HG03521 (cell line): ENCODE measurements at regions not wholly inside any gene's neighbourhood (a gene's known extent, or its start where the extent isn't known, plus 50 kb on each side); places are given as distances from the start of the nearest gene placed in this dataset.

Source experiments
- ATAC-seq: cut with Tn5 transposase; IDR thresholded peaks from one replicate; pipeline ENCODE4 v1.9.1; 2021; ENCODE audit warnings: mild to moderate bottlenecking, moderate library complexity; ENCODE audit not compliant: unreplicated experiment

DNA sequence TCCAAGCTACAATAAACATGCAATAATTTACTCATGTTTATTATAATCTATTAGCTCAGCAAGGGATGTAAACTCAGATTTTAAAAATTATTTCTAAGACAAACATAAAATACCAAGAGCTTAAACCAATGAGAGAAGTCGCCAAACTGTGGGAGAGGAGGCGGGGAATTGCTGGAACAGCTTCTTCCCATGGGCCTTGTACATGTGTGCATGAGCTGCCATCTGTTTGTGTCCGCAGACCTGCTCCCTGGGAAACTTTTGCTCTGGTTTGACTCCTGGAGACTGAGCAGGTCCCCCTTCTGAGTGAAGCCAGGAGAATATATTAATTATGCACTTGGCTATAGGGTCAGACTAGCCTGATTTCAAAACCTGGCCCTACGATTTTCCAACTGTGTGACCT lies 655.9 kb upstream of the SOX11 start:
- no peak for ATAC-seq

DNA sequence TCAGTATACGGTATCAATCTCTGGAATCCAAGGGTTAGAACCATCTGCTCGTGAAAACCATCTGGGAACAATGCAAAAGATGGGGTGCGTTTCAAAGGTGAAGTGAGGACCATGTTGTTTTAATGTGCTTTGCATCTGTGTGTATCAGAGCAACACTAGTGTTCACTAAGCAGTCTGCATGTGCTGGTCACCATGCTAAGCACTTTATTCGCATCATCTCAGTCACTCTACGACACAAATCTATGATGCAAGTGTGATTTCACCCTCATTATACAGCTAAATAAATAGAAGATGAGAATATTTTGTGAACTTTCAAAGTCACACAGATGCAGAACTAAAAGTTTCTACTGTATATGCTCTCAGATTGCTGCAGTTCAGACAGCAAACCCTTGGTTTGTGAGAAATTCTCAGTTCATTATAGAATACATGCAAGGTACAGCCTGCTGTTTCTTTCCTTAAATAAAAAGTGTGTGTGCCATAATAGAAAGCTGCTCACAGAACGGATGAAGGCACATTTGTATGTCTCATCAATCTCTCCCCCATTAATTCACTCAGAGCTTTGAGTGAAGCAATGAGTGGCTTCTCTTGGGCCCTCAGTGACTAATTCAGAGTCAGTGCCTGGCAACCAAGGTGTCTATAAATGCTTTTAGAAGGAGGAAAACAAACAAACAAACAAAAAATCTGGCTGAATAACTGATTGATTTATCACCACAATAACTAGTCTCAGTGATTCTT lies 652.8 kb upstream of the SOX11 start:
- ATAC-seq: no peak

DNA sequence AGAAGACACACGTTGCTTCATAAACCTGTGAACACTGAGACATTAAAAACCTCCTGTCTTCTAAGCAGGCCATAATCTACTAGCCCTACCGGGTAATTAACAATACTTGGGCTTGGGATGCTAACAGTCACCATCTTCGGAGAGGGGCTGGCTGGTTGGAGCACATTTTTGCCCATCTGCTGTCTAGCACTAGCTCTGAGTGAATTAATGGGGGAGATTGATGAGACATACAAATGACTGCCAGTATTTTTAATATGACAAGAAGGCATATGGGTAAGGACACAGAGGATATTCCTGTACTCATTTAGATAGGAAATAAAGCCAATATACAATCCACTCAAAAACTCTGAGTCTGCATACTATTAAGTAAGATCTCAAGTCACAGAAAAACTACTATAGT lies 651.6 kb upstream of the SOX11 start:
- no peak for ATAC-seq

DNA sequence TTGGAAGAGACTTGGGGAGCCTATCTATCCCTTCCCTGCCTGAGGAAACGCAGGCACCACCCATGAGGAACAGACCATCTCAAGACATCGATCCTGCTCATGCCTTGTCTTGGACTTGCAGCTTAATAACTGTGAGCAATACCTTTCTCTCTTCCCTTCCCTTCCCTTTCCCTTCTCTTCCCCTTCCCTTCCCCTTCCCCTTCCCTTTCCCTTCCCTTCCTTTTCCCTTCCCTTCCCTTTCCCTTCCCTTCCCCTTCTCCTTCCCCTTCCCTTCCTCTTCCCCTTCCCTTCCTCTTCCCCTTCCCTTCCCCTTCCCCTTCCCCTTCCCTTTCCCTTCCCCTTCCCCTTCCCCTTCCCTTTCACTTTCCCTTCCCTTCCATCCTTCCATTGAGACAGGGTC lies 650.7 kb upstream of the SOX11 start:
- ATAC-seq: no peak

DNA sequence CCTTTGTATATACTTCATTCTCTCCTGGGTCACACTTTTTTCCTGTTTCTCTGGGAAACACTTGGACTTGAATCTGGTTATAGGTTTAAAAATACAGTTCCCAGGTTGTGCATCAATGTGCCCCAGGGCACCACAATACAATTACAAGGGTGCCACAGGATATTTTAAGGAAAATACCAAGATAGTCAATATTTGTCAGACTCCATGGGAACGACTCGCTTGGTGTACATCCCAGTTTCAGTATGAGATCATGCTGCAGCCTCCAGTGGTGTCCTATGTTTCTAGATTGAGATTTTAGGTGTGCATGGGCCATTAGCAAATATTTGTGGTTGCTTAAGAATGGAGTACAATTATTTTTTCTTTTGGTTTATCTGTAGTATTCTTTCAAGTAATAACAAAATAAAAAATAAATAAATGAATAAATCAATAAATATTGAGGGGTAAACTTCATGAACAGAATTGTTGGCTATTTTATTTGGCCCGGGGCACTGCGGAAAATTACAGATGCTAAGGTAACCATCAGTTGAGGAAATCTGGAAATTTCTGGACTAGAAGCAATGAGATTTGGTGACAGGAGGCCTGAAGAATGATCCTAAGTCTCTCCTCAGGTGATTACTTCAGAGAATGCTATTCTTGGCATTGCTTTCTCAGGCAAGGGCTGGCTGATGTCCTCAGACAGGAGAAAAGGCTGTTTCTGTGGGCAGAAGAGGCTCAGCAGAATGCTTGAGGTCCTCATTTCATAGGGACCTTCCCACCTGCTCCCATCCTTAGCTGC lies 649.3 kb upstream of the SOX11 start:
- no peak for ATAC-seq

DNA sequence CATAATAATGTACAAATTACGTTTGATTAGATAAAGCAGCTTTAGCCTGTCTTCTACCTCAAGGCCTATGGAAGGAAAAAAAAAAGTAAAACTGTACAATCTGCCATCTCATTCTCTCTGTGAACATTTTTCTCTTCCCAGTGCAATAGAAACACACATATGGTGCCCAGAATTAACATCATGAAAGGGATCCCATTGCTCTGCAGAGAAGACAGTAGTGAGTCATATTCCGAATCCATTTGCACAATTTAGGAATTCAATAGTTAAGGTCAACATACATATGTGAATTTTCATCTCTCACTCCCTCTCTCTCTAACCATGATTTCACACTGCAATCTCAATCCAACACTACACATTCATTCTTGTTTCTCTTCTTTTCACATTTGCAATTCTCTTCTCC lies 640.9 kb upstream of the SOX11 start:
- ATAC-seq: no peak

DNA sequence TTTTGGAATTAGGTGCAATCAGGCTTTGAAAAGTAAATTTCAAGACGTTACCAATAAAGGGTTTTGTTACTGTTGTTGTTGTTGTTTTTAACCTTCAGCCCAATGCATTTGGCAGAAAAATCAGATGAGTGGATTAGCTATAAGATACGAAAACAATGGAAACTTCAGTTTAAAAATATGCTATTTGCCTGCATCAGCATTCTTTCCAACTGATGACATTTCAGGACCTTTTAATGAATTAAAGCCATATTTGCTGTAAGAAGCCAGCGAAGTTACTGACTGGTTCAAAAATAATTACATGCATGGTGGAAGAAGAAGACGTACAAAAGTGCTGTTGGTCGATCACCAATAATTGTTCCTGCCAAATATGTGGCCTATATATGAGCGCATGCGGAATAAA lies 639.3 kb upstream of the SOX11 start:
- ATAC-seq: no peak

DNA sequence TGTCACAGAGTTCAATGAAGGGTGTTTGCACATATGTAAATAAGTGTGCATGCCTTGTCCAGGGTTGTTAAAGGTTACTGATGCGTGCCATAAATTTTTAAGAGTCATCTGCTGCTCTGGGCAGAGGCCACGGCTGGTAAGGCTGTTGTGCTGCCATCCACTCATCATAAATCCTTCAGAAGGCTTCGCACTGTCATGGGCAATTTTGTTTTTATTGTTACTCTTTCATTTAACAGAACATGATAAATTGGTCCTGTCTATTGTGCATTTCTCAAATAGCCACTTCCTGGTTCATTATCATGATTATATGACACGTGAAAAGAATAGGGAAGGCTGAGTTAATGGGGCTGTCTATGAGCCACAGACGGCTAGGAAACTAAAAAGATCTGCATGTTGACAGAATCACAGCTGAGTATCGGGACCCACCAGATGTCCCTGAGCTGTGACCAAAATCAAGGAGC lies 634.3 kb upstream of the SOX11 start:
- no peak for ATAC-seq

DNA sequence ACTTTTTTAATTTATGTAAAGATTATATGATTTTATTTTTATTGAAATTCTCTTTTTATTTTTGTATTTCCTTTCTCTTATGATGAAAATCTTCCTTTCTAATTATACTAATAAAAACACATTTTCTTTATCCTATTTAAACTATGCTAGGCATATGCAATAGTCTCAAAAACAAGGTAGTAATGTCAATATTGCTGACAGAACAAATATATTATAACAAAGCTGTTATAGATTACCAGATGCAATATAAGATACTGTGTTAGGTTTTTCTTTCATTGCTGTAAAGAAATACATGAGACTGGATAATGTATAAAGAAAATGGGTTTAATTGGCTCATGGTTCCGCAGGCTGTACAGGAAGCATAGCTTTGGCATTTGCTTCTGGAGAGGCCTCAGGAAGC lies 631.2 kb upstream of the SOX11 start:
- no peak for ATAC-seq

DNA sequence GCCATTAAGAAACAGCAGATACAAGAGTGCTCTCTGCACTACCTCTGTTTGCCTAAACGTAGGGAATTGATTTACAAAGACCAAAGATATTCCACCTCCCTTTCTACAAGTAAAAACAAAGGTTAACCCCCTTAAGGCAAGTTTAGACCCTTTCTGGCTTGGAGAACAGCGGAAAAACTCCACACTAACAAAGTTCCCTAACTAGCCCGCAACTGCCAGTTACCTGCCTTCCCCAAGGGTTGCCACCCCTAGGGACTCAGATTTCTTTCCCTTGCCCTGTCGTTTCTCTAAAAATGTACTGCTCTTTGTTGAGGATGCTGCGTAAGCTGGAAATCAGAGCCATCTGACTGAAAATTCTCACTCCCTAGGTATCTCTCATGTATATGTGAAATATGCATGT lies 627.5 kb upstream of the SOX11 start:
- ATAC-seq: no peak

DNA sequence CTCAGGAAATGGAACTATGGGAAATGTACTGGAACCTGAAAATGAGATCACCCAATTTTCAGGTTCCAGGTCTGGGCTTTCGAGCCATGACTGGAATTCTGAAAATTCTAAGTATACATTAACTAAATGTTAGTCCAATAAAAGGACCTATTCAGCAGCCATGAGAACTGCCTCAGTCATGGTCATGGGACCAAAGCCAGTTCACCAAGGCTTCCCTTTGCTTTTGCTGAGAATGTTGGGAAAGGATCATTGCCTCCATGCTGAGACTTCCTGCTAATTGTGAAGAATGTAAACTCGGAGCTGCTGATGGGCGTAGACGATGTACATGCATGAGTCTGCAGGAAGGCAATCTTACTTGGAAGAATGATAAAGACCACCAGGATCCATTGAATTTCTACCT lies 624.4 kb upstream of the SOX11 start:
- ATAC-seq: no peak

DNA sequence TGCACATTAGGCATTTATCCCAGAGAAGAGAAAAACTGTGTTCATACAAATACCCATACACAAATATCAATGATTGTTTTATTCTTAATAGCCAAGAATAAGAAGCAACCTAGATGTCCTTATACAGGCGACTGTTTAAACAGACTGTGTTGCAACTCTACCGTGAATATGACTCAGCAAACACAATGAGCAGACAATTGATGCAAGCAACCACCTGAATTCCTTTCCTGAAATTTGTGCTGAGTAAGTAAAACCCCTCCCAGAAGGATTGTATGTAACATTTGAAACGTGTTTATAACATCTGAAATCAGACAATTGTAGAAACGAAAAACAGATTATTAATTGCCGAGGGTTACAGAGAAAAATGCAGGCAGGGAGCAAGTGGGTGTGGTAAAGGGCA lies 621.9 kb upstream of the SOX11 start:
- no peak for ATAC-seq

DNA sequence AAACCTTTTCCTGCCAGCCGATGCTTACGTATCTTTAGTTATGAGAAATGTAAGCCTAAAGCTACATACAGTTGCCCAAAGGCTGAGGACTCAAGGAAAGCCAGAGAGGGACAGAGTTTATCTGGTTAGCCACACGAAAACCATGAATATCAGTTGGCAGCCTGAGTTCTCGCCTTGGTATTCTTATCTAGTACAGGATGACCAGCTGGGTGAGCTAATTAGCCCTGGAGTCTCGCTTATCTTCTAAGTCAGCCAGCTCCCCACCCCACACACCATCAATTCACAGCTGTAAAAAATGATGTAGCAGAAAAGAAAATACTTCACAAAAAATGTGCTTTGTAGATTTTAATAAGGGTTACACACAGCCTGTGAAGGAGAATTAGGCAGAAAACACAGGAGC lies 617.5 kb upstream of the SOX11 start:
- no peak for ATAC-seq

DNA sequence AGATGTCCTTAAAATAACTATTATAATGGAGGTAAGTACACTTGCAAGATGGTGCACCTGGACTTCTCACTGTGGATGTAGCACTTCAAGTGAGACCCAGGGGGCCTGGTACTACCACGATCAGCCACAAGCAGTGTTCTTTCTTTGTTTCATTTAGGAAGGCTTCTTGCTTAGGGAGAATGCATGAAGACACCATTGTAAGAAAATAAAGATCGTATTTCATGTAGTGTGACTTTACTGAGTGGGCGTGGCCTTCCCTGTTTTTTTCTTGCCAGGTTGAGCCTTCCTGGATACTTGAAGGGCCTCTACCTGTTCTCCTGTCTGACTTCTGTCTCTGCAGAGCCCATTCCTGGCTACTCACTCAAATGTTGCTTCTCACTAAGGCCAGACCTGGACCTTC lies 615.6 kb upstream of the SOX11 start:
- ATAC-seq: no peak

DNA sequence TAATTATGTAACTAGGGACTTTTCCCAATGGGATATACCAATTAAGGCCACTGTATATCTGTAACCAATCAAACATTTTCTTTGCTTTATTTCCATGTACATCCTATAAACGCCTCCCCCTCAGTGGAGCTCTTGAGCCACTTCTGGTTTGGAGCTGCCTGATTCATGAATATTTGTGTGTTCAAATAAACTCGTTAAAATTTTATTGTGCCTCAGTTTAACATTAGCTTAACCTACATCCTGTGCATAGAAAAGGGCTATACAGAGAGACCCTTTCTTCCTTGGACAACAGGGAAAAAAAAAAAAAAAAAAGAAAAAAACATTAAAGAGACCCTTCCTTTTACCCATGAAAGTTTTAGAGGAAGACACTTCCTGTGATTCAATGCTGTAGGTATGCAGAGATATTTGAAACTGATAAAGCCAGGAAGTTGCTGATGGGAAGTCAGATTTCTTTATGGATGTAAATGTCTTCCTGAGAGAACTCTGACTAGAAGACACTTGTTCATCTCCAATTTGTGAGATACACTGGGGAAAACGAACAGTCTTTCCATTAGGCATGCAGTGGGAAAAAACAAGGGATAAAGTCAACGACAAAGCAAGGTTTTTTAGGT lies 614.6 kb upstream of the SOX11 start:
- ATAC-seq: no peak

DNA sequence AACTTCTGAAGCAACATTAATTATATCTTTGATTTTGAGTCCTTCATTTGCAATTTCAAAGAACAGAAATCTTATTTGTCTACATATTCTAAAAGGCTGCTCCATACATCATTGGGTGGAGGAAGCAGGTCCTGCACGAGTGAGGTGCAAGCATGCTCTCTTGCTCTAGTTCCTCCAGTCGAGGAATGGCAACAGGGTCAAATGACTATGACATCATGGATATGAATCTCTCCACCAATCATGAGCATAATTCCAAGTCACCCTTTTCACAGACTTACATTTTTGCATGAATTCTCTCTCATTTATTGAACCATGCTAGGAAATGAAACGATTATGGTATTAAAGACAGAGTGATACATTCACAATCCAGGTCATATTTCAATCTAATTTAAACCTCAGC lies 608.8 kb upstream of the SOX11 start:
- no peak for ATAC-seq

DNA sequence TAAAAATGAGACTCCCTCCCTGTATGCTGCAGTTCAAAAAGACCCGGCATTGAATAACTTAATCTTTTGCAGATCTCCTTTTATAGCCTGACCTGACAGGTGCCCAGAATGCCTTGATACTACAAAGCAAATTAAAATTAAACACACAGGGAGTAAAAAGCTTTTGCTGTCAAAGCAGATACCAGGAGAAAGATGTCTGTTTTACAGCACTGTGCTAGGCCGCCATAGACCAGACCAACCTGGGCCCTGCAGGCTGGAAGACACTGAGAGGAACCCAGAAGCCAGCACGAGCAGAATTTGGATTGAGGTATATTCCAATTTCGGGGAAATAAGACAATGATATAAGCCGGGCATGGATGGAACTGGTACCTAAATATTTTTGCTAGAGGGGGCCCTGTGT lies 602.8 kb upstream of the SOX11 start:
- ATAC-seq: no peak

DNA sequence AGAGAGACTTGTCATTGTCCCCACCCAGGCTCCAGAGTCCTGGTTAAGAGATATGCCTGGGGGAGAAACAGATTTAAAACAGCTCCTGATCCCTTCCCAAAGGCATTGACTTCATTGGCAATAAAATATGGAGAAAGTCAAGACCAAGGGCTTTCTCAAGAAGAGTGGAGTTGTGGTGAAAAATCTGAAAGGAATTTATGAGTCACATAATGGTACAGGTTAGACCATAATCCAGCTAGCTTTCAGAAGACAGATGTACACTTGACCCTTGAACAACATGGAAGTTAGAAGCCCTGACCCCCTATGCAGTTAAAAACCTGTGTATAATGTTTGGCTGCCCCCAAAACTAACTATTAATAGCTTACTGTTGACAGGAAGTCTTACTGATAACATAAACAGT lies 599.1 kb upstream of the SOX11 start:
- ATAC-seq: no peak

DNA sequence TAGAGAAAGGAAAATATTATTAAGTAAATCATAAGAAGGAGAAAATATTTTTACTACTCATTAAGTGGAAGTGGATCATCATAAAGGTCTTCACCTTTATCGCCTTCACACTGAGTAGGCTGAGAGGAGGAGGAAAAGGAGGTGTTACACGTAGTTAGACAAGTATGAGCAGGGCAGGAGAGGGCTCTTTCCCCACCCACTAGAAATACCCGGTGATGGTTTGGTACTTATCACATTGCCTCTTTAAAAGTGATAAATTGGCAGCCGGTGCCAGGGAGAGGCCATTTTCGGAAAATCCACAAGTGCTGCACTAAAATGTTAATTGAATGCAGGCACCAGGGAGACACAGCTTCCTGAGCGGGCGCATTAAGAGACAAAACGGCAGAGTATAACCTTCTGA lies 598.7 kb upstream of the SOX11 start:
- ATAC-seq: no peak

DNA sequence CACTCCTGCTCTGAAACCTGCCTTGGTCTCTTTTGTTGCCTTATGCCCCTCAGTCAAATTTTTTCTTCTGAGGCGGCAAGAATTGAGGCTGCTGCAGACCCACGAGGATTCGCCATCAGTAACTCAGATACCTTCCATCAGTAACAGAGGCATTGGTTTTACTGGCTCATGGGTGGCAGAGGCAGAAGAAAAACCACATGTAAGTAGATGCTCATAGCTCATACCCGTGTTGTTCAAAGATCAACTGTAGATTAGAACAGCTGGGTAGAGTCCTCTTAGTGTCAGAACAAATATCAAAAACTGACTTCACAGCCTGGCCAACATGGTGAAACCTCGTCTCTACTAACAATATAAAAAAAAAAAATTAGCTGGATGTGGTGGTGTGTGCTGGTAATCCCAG lies 598.0 kb upstream of the SOX11 start:
- ATAC-seq: no peak

DNA sequence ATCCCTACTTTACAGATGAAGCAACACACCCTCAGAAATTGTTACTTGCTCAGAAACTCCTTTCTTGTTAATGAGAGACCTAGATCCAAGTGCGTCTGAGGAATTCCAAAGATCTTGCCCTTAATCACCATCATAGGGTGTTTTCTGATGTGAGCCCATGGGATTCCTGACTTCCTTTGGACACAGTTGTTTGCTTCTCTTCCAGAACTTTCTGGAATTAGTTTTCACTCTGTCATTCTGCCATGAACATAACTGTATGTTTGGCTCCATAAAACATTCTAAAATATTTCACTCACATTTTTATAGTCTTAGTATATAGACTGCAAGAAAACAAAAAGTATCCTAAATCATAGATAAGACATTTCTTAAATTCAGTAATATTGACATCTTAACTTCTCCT lies 593.9 kb upstream of the SOX11 start:
- ATAC-seq: no peak

DNA sequence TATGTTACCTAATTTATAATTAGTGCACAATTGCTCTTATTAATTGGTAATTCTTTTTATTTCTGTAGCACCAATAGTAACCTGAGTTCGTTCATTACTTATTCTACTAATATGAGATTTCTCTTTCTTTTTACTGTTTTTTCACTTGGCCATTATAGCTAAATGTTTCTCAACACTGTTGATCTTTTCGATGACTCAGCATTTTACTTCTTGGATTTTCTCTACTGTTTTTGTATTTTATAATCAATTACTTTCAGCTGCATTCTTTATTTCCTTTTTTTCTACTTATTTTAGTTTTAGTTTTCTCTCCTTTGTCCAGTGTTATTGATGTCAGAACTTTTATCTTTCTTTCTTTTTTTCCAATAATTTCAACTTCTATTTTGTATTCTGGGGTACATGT lies 589.4 kb upstream of the SOX11 start:
- ATAC-seq: no peak
